HAP-1 (cell line): ENCODE measurements at regions not wholly inside any gene's neighbourhood (a gene's known extent, or its start where the extent isn't known, plus 50 kb on each side); places are given as distances from the start of the nearest gene placed in this dataset.

ENCODE experiments used
- DNase-seq, 2 experiments: peaks; one replicate each; pipeline ENCODE4 v3.0.0-alpha.2; 2016 to 2020; ENCODE audit warnings: low spot score in 2 of 2
- H3K27me3 ChIP-seq: fragments of 250-450 bp; sonication (Bioruptor Pico); 2 replicates; pipeline ENCODE4 v1.5.1; 2020; ENCODE audit warnings: low read depth, mild to moderate bottlenecking, moderate library complexity
- H3K36me3 ChIP-seq: fragments of 250-450 bp; sonication (Bioruptor Pico); replicated peaks from 2 replicates; pipeline ENCODE4 v1.5.1; 2020; ENCODE audit warnings: mild to moderate bottlenecking
- H3K4me1 ChIP-seq: fragments of 250-450 bp; sonication (Bioruptor Pico); 2 replicates; pipeline ENCODE4 v1.5.1; 2020; ENCODE audit warnings: mild to moderate bottlenecking
- H3K4me3 ChIP-seq: fragments of 250-450 bp; sonication (Bioruptor Pico); 2 replicates; pipeline ENCODE4 v1.5.1; 2020; ENCODE audit warnings: mild to moderate bottlenecking, moderate library complexity
- H3K9me3 ChIP-seq: fragments of 250-450 bp; sonication (Bioruptor Pico); 2 replicates; pipeline ENCODE4 v1.5.1; 2020; ENCODE audit warnings: mild to moderate bottlenecking, moderate library complexity
- in situ Hi-C: fragments of 300-500 bp; cut with MboI; formaldehyde crosslinking; loops from 3 replicates; pipeline ENCODE4 v1.14.3; 2020; ENCODE audit warnings: low sequenced_read_pairs, inconsistent platforms, mixed read lengths

DNA sequence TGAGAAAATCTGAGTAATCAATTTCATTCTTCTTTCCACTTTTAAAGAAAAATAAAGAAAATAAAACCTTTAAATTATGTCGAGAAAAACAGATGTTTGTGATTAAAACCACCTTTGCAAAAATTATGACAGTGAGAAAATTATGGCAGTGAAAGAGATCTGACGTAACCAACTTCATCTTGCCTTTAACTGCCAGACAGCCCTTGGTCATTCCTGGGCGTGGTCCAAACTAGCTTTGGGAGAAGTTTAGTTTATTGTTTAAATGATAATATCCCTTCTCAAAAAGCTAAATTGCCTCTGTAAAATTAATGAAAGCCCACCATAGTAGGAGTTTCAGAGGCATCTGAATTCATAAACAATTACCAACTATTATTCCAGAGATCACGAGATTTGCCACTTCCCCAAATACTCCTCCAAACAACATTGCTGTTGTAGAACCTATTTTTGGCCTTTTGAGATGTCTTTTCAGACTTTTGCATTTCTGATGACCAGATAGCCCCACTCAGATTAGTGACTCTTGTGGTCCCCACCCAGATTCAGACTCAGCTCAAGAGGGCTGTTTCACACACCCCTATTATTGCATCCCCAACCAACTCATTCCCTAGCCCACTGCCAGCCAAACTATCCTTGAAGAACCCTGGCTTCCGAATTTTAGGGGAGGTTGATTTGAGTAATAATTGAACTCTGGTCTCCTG lies 664.4 kb upstream of the CBLB start:
- Histone ChIP-seq H3K9me3 (no peaks in the 10 kb centered on the region), H3K36me3 (no peaks in the 10 kb centered on the region), H3K27me3 (no peaks in the 10 kb centered on the region), H3K4me3 (no peak overlapping the region), H3K4me1 (no peaks in the 10 kb centered on the region)
- no peak for DNase-seq
- in situ Hi-C loops: no loop called here

DNA sequence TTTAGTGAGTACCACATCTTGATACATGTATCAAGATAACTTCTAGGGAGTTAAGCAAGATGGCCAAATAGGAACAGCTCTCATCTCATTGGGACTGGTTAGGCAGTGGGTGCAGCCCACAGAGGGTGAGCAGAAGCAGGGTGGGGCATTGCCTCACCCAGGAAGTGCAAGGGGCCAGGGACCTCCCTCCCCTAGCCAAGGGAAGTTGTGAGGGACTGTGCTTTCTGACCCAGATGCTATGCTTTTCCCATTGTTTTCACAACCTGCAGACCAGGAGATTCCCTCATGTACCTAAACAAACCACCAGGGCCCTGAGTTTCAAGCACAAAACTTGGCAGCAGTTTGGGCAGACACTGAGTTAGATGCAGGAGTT lies 665.0 kb upstream of the CBLB start:
- DNase-seq: no peak
- Histone ChIP-seq H3K9me3 (no peaks in the 10 kb centered on the region), H3K4me3 (no peak overlapping the region), H3K27me3 (no peaks in the 10 kb centered on the region), H3K36me3 (no peaks in the 10 kb centered on the region), H3K4me1 (no peaks in the 10 kb centered on the region)
- in situ Hi-C loops: no loop called here

DNA sequence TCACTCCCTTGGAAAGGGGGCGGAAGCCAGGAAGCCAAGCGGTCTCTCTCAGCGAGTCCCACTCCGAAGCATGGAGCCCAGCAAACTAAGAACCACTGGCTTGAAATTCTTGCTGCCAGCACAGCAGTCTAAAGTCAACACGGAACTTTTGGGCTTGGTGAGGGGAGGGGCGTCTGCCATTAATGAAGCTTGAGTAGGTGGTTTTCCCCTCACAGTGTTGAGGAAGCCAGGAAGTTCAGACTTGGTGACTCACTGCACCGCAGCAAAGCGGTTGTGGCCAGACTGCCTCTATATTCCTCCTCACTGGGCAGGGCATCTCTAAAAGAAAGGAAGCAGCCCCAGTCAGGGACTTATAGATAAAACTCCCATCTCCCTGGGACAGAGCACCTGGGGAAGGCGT lies 665.4 kb upstream of the CBLB start:
- Histone ChIP-seq H3K27me3 (no peaks in the 10 kb centered on the region), H3K4me3 (no peak overlapping the region), H3K4me1 (no peaks in the 10 kb centered on the region), H3K36me3 (no peaks in the 10 kb centered on the region), H3K9me3 (no peaks in the 10 kb centered on the region)
- in situ Hi-C loops: no loop called here
- no peak for DNase-seq

DNA sequence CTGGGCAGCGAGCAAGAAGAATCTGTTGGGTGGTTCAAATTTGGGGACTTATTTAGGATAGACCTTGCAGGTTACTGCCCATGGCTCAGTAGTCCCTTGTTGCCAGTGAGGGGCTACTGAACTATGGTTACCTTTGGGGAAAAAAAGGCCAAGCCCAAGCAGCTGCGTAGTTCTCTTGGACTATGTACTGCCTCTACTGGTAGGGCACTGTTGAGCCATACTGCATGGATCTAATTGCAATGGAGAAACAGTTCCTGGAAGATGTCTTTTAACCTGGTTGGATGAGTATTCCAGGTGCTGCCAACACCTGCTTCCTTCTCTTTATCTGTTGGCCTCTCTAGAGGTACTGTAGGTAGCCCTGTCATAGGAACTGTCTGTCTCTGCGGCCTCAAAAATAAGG lies 671.9 kb upstream of the CBLB start:
- H3K36me3 ChIP-seq: no peaks in the 10 kb centered on the region
- DNase-seq: no peak
- H3K4me1 ChIP-seq: no peaks in the 10 kb centered on the region
- no peak overlapping the region for H3K4me3 ChIP-seq
- H3K9me3 ChIP-seq: no peaks in the 10 kb centered on the region
- no peaks in the 10 kb centered on the region for H3K27me3 ChIP-seq
- in situ Hi-C loops: no loop called here

DNA sequence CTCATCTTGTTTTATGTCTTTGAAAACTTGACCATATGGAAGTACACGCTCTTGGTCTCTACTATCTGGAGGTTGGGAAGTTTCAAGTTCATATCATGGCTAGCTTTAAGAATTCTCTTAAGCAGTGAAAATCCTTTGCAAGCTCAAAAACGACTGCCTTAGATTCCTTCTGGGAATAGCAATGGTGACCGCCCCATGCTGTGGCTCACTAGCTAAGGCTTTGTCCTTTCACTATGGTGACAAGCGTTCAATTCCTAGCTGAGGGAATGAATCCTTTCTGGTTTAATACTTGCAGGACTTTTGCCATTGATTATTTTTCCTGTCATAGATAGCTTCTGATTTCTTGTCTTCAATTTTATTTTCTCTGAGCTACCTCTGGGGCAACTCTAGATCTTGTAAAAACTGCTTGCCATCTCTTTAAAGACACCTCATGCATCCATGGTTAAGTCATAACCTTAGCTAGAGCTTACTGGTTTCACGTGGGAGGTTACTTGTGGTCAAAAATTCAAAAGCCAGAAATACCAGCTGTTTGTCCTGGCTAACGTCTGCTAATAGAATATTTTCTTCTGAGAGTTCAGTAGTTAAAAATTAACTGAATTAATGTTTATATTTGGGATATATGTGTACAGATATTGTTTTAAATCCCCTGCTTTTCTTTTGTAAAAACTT lies 673.4 kb upstream of the CBLB start:
- in situ Hi-C loops: no loop called here
- no peak overlapping the region for H3K4me3 ChIP-seq
- H3K9me3 ChIP-seq: no peaks in the 10 kb centered on the region
- H3K36me3 ChIP-seq: no peaks in the 10 kb centered on the region
- H3K4me1 ChIP-seq: no peaks in the 10 kb centered on the region
- no peaks in the 10 kb centered on the region for H3K27me3 ChIP-seq
- no peak for DNase-seq

DNA sequence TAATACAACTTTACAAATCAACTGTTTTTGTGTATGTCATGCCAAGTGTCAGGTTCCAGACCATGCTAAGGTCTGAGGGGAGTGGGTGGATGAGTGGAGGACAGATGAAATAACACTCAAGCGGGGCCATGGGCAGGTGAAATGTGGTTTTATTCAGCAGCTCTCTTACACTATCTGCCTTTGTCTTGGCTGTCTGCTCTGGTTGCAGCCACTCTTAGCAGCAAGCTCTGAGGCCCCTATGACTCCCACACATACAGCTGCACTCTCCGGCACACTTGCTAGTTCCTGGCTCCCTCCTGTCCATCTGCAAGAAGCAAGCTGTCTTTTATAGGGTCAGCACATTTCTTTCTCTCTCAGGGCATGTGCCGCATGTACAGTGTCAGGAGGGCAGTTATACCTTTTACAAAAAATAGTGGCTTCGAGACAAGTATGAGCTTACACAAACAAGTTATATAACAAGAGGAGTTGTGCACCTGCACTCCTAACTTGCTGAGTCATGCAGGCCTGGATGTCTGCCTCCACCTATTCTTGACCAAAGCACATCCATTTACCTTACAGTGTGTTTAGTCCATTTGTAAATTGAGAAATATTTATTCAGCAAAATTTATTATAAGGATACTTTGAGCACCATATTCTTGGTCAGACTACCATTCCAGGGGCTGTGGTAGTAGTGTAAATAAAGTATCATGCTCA lies 683.7 kb upstream of the CBLB start:
- H3K27me3 ChIP-seq: no peaks in the 10 kb centered on the region
- H3K4me3 ChIP-seq: no peak overlapping the region
- in situ Hi-C loops: no loop called here
- DNase-seq: no peak
- no peaks in the 10 kb centered on the region for H3K4me1 ChIP-seq
- H3K36me3 ChIP-seq: no peaks in the 10 kb centered on the region
- no peaks in the 10 kb centered on the region for H3K9me3 ChIP-seq

DNA sequence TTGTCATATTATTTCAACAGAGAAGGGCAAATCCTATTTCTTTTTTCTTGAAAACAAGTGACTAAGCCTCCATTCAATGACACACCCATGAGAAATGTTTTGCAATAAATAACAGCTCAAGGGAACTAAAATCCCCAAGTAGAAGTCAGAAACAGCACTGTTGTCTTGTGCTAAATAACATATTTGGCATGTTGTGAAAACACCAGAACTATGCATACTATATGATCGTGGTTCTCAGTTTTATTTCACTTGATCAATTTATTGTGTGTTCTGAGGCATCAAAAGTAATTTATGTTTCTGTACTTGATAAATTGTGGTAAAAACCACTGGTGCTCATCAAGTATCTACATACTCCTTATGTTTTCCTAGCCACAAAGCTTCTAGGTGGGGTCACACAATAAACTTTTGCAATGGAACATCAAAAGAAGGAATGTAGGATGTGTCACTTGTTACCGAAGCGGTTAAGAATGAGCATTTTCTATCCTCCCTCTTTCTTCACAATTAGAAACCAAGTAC lies 691.7 kb upstream of the CBLB start:
- H3K4me3 ChIP-seq: no peak overlapping the region
- no peaks in the 10 kb centered on the region for H3K27me3 ChIP-seq
- in situ Hi-C loops: no loop called here
- no peaks in the 10 kb centered on the region for H3K4me1 ChIP-seq
- H3K36me3 ChIP-seq: no peaks in the 10 kb centered on the region
- no peaks in the 10 kb centered on the region for H3K9me3 ChIP-seq
- DNase-seq: no peak

DNA sequence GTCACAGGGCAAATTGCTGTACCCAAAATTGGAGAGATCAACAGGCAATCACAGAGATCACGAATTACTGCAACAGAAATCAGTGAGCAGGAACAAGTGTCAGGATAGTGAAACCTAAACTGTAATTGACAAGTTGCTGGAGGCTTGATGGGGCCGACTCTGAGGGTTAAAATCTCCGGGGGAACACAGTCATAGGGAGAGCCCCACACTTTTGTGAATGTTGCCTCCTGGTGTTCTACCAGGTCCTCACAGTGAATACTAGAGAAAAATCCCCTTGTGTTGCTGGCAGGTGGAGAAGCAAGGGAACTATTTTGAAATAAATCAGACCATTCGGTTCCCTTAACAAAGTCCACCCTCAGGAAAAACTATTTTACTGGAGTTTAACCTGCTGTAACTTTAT lies 697.5 kb upstream of the CBLB start:
- no peak for DNase-seq
- Histone ChIP-seq H3K4me3 (no peak overlapping the region), H3K36me3 (no peaks in the 10 kb centered on the region), H3K9me3 (no peaks in the 10 kb centered on the region), H3K4me1 (no peaks in the 10 kb centered on the region), H3K27me3 (no peaks in the 10 kb centered on the region)
- in situ Hi-C loops: no loop called here

DNA sequence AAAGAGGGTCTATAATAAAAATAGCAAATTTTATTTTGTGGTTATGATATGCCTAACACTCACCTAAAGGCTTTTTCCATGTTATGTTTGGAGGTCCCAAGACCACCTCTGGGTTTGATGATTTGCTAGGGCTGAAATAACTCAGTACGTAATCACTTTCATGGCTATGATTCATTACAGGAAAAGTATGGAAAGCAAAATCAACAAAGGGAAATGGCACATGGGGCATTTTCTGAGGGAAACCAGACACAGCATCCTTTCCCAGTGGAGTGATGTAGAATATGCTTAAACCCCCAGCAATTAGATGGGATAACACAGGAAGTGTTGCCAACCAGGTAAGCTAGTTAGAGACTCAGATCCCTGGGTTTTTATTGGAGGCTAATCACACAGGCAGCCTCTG lies 701.6 kb upstream of the CBLB start:
- H3K9me3 ChIP-seq: no peaks in the 10 kb centered on the region
- H3K27me3 ChIP-seq: no peaks in the 10 kb centered on the region
- H3K4me1 ChIP-seq: no peaks in the 10 kb centered on the region
- H3K36me3 ChIP-seq: no peaks in the 10 kb centered on the region
- no peak overlapping the region for H3K4me3 ChIP-seq
- in situ Hi-C loops: no loop called here
- DNase-seq: no peak

DNA sequence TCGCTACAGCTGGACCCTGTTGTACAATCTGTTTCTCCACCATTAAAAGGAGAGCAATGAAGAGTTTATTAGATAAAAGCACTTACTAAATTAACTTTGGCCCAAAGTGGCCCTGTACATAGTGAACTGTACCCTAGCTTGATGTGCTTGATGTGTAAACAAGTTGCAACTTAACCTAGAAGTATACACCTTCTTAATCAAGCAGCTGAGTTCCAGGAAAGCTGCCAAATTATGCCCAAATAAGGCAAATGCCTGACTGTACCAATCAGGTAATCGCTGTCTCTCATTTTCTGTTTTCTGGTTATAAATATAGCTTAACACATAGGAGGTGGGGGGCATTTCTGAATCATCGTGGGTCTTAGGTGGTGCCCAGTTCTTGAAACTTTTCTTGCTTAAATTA lies 704.8 kb upstream of the CBLB start:
- no peak overlapping the region for H3K4me3 ChIP-seq
- H3K36me3 ChIP-seq: no peaks in the 10 kb centered on the region
- H3K9me3 ChIP-seq: no peaks in the 10 kb centered on the region
- no peaks in the 10 kb centered on the region for H3K4me1 ChIP-seq
- no peak for DNase-seq
- in situ Hi-C loops: no loop called here
- H3K27me3 ChIP-seq: no peaks in the 10 kb centered on the region

DNA sequence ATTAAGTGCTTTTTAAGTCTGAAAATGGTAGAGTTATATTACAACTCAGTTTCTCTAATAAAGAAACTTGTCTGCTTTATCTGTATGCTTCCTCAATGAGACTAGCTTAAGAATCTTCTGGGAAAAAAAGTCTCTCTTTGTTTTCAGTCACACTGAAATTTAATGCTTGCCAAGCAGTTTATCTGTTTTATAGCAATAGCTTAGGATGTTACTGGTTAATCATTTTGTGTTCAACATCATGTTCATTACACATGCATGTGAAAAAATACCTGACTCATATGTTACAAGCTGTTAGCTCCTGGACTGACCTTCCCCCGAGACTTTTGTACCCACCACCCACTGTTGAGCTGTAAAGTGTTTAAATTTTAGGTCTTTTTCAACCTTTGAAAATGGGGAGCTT lies 706.2 kb upstream of the CBLB start:
- H3K4me3 ChIP-seq: no peak overlapping the region
- in situ Hi-C loops: no loop called here
- H3K36me3 ChIP-seq: no peaks in the 10 kb centered on the region
- H3K27me3 ChIP-seq: no peaks in the 10 kb centered on the region
- no peaks in the 10 kb centered on the region for H3K9me3 ChIP-seq
- no peaks in the 10 kb centered on the region for H3K4me1 ChIP-seq
- no peak for DNase-seq

DNA sequence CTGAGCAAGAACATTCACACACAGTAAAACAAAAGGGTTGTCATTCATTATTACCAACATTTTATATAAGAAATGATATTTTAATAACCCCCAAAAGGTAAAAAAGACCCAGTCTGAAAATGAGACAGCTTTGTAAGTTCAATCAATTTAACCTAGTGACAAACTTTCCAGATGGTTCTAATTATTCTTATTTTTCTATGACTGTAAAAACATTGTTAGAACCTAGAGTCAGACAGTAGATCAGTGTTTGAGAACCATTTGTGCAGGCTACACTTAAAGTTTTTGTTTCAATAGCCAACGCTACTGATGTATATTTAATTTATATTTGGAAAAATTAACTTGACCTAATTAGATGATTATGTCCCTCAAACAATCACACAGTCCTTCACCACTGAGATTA lies 708.4 kb upstream of the CBLB start:
- no peaks in the 10 kb centered on the region for H3K4me1 ChIP-seq
- no peaks in the 10 kb centered on the region for H3K9me3 ChIP-seq
- no peak for DNase-seq
- no peak overlapping the region for H3K4me3 ChIP-seq
- H3K36me3 ChIP-seq: no peaks in the 10 kb centered on the region
- H3K27me3 ChIP-seq: no peaks in the 10 kb centered on the region
- in situ Hi-C loops: no loop called here

DNA sequence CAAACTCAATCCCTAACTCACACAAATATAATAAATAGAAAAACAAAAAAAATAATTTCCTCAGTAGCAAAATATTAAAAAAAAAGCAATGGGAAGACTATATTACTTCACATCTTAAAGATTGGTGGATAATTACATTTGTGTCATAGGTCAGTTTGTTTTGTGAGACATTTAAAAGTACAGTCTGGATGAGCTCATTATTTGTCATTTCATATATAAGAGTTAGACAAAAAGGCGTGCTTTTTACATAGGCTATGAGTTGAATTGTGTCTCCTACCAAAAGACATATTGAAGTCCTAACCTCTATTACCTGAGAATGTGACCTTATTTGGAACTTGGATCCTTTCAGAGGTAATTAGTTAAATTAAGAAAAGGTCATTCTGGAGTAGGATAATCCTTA lies 710.1 kb upstream of the CBLB start:
- in situ Hi-C loops: no loop called here
- Histone ChIP-seq H3K4me3 (no peak overlapping the region), H3K4me1 (no peaks in the 10 kb centered on the region), H3K9me3 (no peaks in the 10 kb centered on the region), H3K27me3 (no peaks in the 10 kb centered on the region), H3K36me3 (no peaks in the 10 kb centered on the region)
- DNase-seq: no peak

DNA sequence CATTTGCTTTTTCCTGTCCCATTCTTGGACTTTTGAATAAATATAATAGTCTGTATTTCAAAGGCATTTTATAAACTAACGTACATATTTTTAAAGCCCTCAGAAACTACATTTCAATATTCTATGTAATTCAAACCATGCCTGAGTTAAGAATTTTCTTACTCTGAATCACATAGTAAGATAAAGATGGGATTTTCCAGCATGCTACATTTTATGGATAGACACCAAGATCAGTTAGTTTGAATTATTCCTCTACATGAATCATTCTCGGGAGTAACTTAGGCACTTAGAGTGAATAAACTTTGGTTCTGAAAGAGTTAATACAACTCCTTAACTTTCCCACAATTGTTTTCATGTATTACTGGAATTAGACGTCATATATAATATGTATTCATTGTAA lies 713.3 kb upstream of the CBLB start:
- no peaks in the 10 kb centered on the region for H3K27me3 ChIP-seq
- no peak overlapping the region for H3K4me3 ChIP-seq
- in situ Hi-C loops: no loop called here
- H3K9me3 ChIP-seq: no peaks in the 10 kb centered on the region
- no peaks in the 10 kb centered on the region for H3K36me3 ChIP-seq
- no peaks in the 10 kb centered on the region for H3K4me1 ChIP-seq
- DNase-seq: no peak
